Breast epithelium (tissue), 3 donors: ENCODE measurements at regions not wholly inside any gene's neighbourhood (a gene's known extent, or its start where the extent isn't known, plus 50 kb on each side); places are given as distances from the start of the nearest gene placed in this dataset.
A peak's percentile ranks its signal among the peaks of the same experiment; 100 is the strongest.

Experiments used
- POLR2AphosphoS5 ChIP-seq, 3 donors: sonication (generic); formaldehyde crosslinking; IDR thresholded peaks; one replicate each; pipeline ENCODE4 v1.6.1; 2017; ENCODE audit warnings: antibody characterized with exemption in 3 of 3
- TF ChIP-seq, protein P1 (sequence below), 3 donors: fragments of 450-650 bp; IDR thresholded peaks; one replicate each; pipeline ENCODE4 v1.5.1; 2016 to 2017; ENCODE audit warnings: antibody characterized with exemption in 3 of 3, mild to moderate bottlenecking in 3 of 3, moderate library complexity in 3 of 3

DNA sequence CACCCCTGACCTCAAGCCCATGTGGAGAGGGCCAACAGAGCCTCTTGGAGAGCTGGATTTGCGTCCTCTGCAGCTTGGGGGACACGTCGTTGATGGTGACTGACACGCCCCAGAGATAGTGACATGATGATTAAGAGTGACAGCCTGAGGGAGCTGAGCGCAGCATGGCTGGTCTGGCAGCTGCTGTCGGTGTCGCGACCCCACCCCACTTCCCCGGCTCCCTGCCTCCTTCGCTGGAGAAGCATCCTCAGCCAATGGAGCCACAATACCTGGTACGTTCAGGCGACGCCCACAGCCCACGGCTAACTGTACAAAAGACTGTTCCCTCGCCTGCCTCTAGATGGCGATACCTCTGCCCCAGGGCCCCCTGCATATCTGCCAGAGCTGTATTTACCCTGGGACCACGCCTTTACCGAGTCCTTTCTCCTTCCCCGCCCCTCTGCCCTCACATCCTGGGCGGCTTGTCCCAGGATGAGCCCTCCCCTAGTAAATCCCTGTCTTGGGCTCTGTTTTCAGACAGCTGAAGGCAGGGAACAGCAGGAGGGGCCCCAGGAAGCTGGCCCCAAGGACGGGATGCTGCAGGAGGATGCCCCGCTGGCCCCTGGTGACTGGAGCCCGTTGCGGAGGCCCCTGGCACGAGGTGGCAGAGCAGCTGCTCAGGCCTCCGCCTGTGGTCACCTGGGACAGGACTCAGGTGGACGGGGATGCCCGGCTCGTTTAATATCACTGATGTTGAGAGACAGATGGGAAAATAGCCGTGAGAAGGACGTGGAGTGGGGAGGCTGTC is 90.6 kb downstream of the RPS6KA4 start:
- TF ChIP-seq, protein P1, sequence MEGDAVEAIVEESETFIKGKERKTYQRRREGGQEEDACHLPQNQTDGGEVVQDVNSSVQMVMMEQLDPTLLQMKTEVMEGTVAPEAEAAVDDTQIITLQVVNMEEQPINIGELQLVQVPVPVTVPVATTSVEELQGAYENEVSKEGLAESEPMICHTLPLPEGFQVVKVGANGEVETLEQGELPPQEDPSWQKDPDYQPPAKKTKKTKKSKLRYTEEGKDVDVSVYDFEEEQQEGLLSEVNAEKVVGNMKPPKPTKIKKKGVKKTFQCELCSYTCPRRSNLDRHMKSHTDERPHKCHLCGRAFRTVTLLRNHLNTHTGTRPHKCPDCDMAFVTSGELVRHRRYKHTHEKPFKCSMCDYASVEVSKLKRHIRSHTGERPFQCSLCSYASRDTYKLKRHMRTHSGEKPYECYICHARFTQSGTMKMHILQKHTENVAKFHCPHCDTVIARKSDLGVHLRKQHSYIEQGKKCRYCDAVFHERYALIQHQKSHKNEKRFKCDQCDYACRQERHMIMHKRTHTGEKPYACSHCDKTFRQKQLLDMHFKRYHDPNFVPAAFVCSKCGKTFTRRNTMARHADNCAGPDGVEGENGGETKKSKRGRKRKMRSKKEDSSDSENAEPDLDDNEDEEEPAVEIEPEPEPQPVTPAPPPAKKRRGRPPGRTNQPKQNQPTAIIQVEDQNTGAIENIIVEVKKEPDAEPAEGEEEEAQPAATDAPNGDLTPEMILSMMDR (IDR thresholded peaks at IDR 0.05), result peak; percentile 9 to 49 (median 39)
- no peak for TF ChIP-seq POLR2AphosphoS5 (IDR thresholded peaks at IDR 0.05)
